ENCODE measurements at regions not wholly inside any gene's neighbourhood (a gene's known extent, or its start where the extent isn't known, plus 50 kb on each side); places are given as distances from the start of the nearest gene placed in this dataset.

DNA sequence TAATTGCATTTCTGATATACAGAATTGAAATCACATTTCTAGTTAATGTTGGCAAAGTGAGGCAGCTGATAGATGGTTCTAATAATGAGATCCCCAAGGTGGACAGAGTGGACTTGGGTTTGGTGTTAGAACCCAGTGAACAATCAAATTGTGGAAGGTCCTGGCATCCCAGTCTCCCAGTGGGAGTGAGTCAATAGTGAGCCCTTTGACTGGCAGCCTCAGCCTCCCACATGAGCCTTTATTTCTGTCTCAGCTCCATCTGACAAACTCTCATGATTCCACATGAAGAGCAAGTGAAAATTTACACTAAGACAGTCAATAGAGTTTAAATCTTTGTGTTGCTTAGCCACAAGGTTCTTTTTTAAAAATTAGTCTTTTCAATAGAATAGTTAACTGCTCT is 56.7 kb upstream of the MYO3A start:
- TF ChIP-seq CTCF (IDR thresholded peaks at IDR 0.05): no peak
- no peak overlapping the region for H3K4me3 ChIP-seq
- no peaks in the 10 kb centered on the region for H3K27me3 ChIP-seq
- no peak for DNase-seq
- H3K9me3 ChIP-seq: no peaks in the 10 kb centered on the region
- H3K36me3 ChIP-seq: no peaks in the 10 kb centered on the region
- no peaks in the 10 kb centered on the region for H3K4me1 ChIP-seq
- no peak overlapping the region for H3K27ac ChIP-seq
- intact Hi-C loops (cut with DNase I): loop anchor here (10.0 kb wide), 1 partner anchor 678 kb away; no protein-coding TSS in a partner anchor

Small RNAs in the stretch of these regions (small RNA-seq; reads per million reads assigned to genes)
- gene RNA5SP306: 0.07 to 1.4 (median 0.99) reads per million in 4 donors
- gene RNU6-632P: 0 reads per million in 4 donors
